ENCODE measurements at regions not wholly inside any gene's neighbourhood (a gene's known extent, or its start where the extent isn't known, plus 50 kb on each side); places are given as distances from the start of the nearest gene placed in this dataset.

DNA sequence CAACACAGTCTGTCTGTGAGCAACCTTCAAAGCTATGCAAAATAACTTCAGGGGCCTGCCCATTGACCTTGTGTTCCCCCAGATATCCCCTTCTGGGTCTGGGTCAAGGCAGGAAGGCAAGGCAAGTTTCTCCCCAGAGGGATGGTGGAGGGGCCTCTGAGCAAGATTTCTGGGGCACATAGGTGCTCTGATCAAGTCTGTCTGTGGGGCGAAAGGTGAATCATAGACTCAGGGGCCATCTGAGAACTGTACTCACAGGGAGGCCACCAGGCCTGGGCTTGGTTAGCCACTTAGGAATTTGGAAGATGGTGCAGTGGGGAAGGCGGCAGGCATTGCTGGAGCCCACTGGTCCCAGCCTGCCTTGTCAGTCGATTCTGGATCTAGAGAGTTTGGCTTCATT lies 92.4 kb downstream of the MINAR1 start:
- no peak overlapping the region for H2AFZ ChIP-seq (ENCODE audit: low read depth, low read length)
- no peak for TF ChIP-seq EZH2phosphoT487 (IDR thresholded peaks at IDR 0.05; ENCODE audit: low read depth)
- TF ChIP-seq, protein P1, sequence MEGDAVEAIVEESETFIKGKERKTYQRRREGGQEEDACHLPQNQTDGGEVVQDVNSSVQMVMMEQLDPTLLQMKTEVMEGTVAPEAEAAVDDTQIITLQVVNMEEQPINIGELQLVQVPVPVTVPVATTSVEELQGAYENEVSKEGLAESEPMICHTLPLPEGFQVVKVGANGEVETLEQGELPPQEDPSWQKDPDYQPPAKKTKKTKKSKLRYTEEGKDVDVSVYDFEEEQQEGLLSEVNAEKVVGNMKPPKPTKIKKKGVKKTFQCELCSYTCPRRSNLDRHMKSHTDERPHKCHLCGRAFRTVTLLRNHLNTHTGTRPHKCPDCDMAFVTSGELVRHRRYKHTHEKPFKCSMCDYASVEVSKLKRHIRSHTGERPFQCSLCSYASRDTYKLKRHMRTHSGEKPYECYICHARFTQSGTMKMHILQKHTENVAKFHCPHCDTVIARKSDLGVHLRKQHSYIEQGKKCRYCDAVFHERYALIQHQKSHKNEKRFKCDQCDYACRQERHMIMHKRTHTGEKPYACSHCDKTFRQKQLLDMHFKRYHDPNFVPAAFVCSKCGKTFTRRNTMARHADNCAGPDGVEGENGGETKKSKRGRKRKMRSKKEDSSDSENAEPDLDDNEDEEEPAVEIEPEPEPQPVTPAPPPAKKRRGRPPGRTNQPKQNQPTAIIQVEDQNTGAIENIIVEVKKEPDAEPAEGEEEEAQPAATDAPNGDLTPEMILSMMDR (IDR thresholded peaks at IDR 0.05; ENCODE audit: low read depth, low read length): no peak
- no peaks in the 10 kb centered on the region for H3K36me3 ChIP-seq (replicated peaks; ENCODE audit: low read depth, low read length)
- no peaks in the 10 kb centered on the region for H4K20me1 ChIP-seq (ENCODE audit: insufficient read depth, low read length)
- H3K4me2 ChIP-seq (ENCODE audit: low read length): no peak overlapping the region
- no peaks in the 10 kb centered on the region for H3K79me2 ChIP-seq (ENCODE audit: low read length)
- H3K27me3 ChIP-seq (ENCODE audit: low read depth, low read length): peaks cover 2% of the 10 kb centered on the region
- no peak overlapping the region for H3K27ac ChIP-seq (ENCODE audit: low read length)
- H3K9ac ChIP-seq (ENCODE audit: low read length): no peak overlapping the region
- no peaks in the 10 kb centered on the region for H3K9me3 ChIP-seq (ENCODE audit: insufficient read depth, low read length)
- H3K4me1 ChIP-seq (ENCODE audit: low read length): peaks cover 4% of the 10 kb centered on the region; the same call in 1 of the 2 replicates
- no peak overlapping the region for H3K4me3 ChIP-seq (ENCODE audit: low read length)

- TF ChIP-seq, protein P1 (IDR thresholded peaks at IDR 0.05; ENCODE audit: low read depth, low read length): no peak
- no peak for TF ChIP-seq EZH2phosphoT487 (IDR thresholded peaks at IDR 0.05; ENCODE audit: low read depth)
- Histone ChIP-seq H3K4me2 (ENCODE audit: low read length) (no peak overlapping the region), H3K27me3 (ENCODE audit: low read depth, low read length) (peaks cover 8% of the 10 kb centered on the region), H3K4me1 (ENCODE audit: low read length) (peaks cover 4% of the 10 kb centered on the region; the same call in 1 of the 2 replicates), H3K79me2 (ENCODE audit: low read length) (no peaks in the 10 kb centered on the region), H3K9me3 (ENCODE audit: insufficient read depth, low read length) (no peaks in the 10 kb centered on the region), H3K9ac (ENCODE audit: low read length) (no peak overlapping the region), H3K4me3 (ENCODE audit: low read length) (no peak overlapping the region), H3K36me3 (replicated peaks; ENCODE audit: low read depth, low read length) (no peaks in the 10 kb centered on the region), H3K27ac (ENCODE audit: low read length) (no peak overlapping the region), H4K20me1 (ENCODE audit: insufficient read depth, low read length) (no peaks in the 10 kb centered on the region), H2AFZ (ENCODE audit: low read depth, low read length) (no peak overlapping the region)
Observed at GRCh38 chr15:79526376-79526775, 94.2 kb downstream of the MINAR1 start.

DNA sequence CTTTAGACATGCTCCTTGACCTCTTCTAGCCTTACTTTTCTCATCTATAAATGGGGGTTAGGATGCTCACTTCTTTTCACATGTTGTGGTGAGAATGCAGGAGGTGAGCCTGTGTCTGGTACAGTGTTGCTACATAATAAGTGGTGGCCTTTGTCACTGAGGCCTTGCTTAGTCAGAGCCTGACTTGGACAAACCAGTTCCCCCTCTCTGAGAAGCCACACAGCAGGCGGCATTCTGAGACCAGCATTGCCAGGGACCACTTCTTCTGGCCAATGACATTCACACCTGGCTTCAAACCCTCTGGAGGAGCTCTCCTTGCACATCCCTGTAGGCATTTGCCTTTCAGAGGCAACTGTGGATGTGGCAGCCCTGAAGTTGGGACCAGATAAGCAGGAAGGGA lies 95.7 kb downstream of the MINAR1 start:
- Histone ChIP-seq H3K9ac (ENCODE audit: low read length) (no peak overlapping the region), H3K4me3 (ENCODE audit: low read length) (no peak overlapping the region)

GRCh38 chr15:79529157-79529785 lies 97.1 kb downstream of the MINAR1 start:
- Histone ChIP-seq H3K27me3 (ENCODE audit: low read depth, low read length) (peaks cover 8% of the 10 kb centered on the region), H2AFZ (ENCODE audit: low read depth, low read length) (no peak overlapping the region), H3K9ac (ENCODE audit: low read length) (no peak overlapping the region), H3K4me2 (ENCODE audit: low read length) (no peak overlapping the region), H3K4me1 (ENCODE audit: low read length) (no peaks in the 10 kb centered on the region), H3K27ac (ENCODE audit: low read length) (no peak overlapping the region), H4K20me1 (ENCODE audit: insufficient read depth, low read length) (no peaks in the 10 kb centered on the region), H3K79me2 (ENCODE audit: low read length) (no peaks in the 10 kb centered on the region), H3K9me3 (ENCODE audit: insufficient read depth, low read length) (no peaks in the 10 kb centered on the region), H3K36me3 (replicated peaks; ENCODE audit: low read depth, low read length) (no peaks in the 10 kb centered on the region), H3K4me3 (ENCODE audit: low read length) (no peak overlapping the region)
- TF ChIP-seq, protein P1 (IDR thresholded peaks at IDR 0.05; ENCODE audit: low read depth, low read length): no peak
- TF ChIP-seq EZH2phosphoT487 (IDR thresholded peaks at IDR 0.05; ENCODE audit: low read depth): no peak

More for the DNA sequence above, 95.7 kb downstream of the MINAR1 start:
- TF ChIP-seq, protein P1 (IDR thresholded peaks at IDR 0.05; ENCODE audit: low read depth, low read length): 0 out of 2 replicates have a peak, but pooled peaks have one; percentile 7
- no peak for TF ChIP-seq EZH2phosphoT487 (IDR thresholded peaks at IDR 0.05; ENCODE audit: low read depth)
- Histone ChIP-seq H3K79me2 (ENCODE audit: low read length) (no peaks in the 10 kb centered on the region), H3K4me2 (ENCODE audit: low read length) (no peak overlapping the region), H3K9me3 (ENCODE audit: insufficient read depth, low read length) (no peaks in the 10 kb centered on the region), H3K36me3 (replicated peaks; ENCODE audit: low read depth, low read length) (no peaks in the 10 kb centered on the region), H3K27ac (ENCODE audit: low read length) (no peak overlapping the region), H4K20me1 (ENCODE audit: insufficient read depth, low read length) (no peaks in the 10 kb centered on the region), H3K4me1 (ENCODE audit: low read length) (peaks cover 4% of the 10 kb centered on the region; the same call in 1 of the 2 replicates), H3K27me3 (ENCODE audit: low read depth, low read length) (peaks cover 8% of the 10 kb centered on the region), H2AFZ (ENCODE audit: low read depth, low read length) (no peak overlapping the region)
